GM12878 (cell line): ENCODE measurements at regions not wholly inside any gene's neighbourhood (a gene's known extent, or its start where the extent isn't known, plus 50 kb on each side); places are given as distances from the start of the nearest gene placed in this dataset.
"Not testable (repeated sequence)": the region's sequence is repeated elsewhere in the genome, so short reads cannot be mapped to it uniquely, and the experiment has no call there.

Experiments used
- CTCF ChIP-seq, 3 experiments: IDR thresholded peaks in 2 of 3; conservative IDR thresholded peaks in 1 of 3; 2 replicates each; pipeline ENCODE4 v1.5.1; 2011; ENCODE audit warnings: low read depth in 3 of 3, low read length in 3 of 3, mild to moderate bottlenecking in 3 of 3, control low read depth in 2 of 3, moderate library complexity in 2 of 3, inconsistent platforms in 1 of 3, mixed read lengths in 1 of 3; ENCODE audit not compliant: control insufficient read depth in 2 of 3, insufficient read depth in 1 of 3; ENCODE audit errors: extremely low read depth in 1 of 3
- TCF12 ChIP-seq: IDR thresholded peaks from 2 replicates; pipeline ENCODE4 v1.6.1; 2011; ENCODE audit warnings: low read depth, mild to moderate bottlenecking, low read length
- ZNF274 ChIP-seq: IDR thresholded peaks from one replicate; pipeline ENCODE4 v1.8.0; 2011; ENCODE audit not compliant: insufficient read length, insufficient read depth

GRCh38 chr7:65800191-65800590 lies 72.7 kb upstream of the VKORC1L1 start:
- not testable (repeated sequence) for TF ChIP-seq CTCF (IDR thresholded peaks at IDR 0.05 in 2 of 3, conservative IDR thresholded peaks at IDR 0.05 in 1 of 3; ENCODE audit: control insufficient read depth in 2 of 3, extremely low read depth in 1 of 3, insufficient read depth in 1 of 3, low read depth in 3 of 3, low read length in 3 of 3); ZNF274; TCF12
